GM12878 (cell line): ENCODE measurements at regions not wholly inside any gene's neighbourhood (a gene's known extent, or its start where the extent isn't known, plus 50 kb on each side); places are given as distances from the start of the nearest gene placed in this dataset.

Experiments
- ATAC-seq: fragments of 200-7000 bp; cut with Tn5 transposase; 3 replicates; pipeline ENCODE4 v1.9.1; 2020; ENCODE audit warnings: mild to moderate bottlenecking, moderate library complexity
- BruUV-seq: library from RNA; stranded (reverse); fragments of 400-500 nt; replicated peaks from 2 replicates; lab custom pipeline; 2021; lab: Mats Ljungman, UMichigan
- CTCF ChIA-PET: fragments of 300-600 bp; sonication (Branson Sonifier 250); formaldehyde crosslinking; extraction: SDS; loops from one replicate; lab custom pipeline; 2021; ENCODE audit warnings: inconsistent platforms; lab: Yijun Ruan, JAX
- POLR2A ChIA-PET: fragments of 350-600 bp; formaldehyde crosslinking; extraction: SDS; loops from one replicate; lab custom pipeline; 2021; ENCODE audit warnings: inconsistent platforms; lab: Charles Lee
- RAD21 ChIA-PET: fragments of 300-600 bp; sonication (Branson Sonifier 250); formaldehyde crosslinking; loops from one replicate; lab custom pipeline; 2023; ENCODE audit warnings: antibody characterized with exemption; ENCODE audit not compliant: unreplicated experiment; lab: Charles Lee
- SMC1A ChIA-PET: fragments of 300-600 bp; sonication (Branson Sonifier 250); formaldehyde crosslinking; loops from one replicate; lab custom pipeline; 2023; ENCODE audit not compliant: unreplicated experiment, uncharacterized antibody; lab: Charles Lee
- DNase-seq: peaks from one replicate; pipeline ENCODE4 v3.0.0-alpha.2; 2011; ENCODE audit warnings: low read depth, low spot score
- FAIRE-seq: peaks from 3 replicates; lab custom pipeline; 2011; peaks lifted over from hg19 to GRCh38; lab: Jason Lieb, UNC
- H2AFZ ChIP-seq: 2 replicates; pipeline ENCODE4 v1.6.0; 2011; ENCODE audit warnings: low read depth, low read length, control low read depth; ENCODE audit not compliant: control insufficient read depth
- H3K27ac ChIP-seq: 2 replicates; pipeline ENCODE4 v1.5.1; 2011; ENCODE audit warnings: control low read depth; ENCODE audit not compliant: control insufficient read depth, insufficient read depth
- H3K27me3 ChIP-seq, 2 experiments: replicated peaks in 1 of 2; 2 replicates each; pipeline versions ENCODE4 v1.6.0 to v1.6.1; 2011; ENCODE audit warnings: low read length in 1 of 2; ENCODE audit not compliant: control insufficient read depth in 2 of 2, insufficient read depth in 2 of 2
- H3K36me3 ChIP-seq, 2 experiments: 2 replicates each; pipeline ENCODE4 v1.5.1; 2011; ENCODE audit warnings: low read length in 1 of 2; ENCODE audit not compliant: control insufficient read depth in 2 of 2, insufficient read depth in 2 of 2
- H3K4me1 ChIP-seq: 2 replicates; pipeline ENCODE4 v1.6.1; 2011; ENCODE audit warnings: mild to moderate bottlenecking, low read length, moderate library complexity, mixed read lengths; ENCODE audit not compliant: control insufficient read depth, insufficient read depth
- H3K4me2 ChIP-seq: 2 replicates; pipeline ENCODE4 v1.6.0; 2011; ENCODE audit warnings: control low read depth; ENCODE audit not compliant: control insufficient read depth, insufficient read depth
- H3K4me3 ChIP-seq: fragments of 200-600 bp; sonication (generic); 2 replicates; pipeline ENCODE4 v1.5.1; 2016
- H3K79me2 ChIP-seq: 2 replicates; pipeline ENCODE4 v1.6.0; 2011; ENCODE audit warnings: low read length; ENCODE audit not compliant: control insufficient read depth, insufficient read depth
- H3K9ac ChIP-seq: 2 replicates; pipeline ENCODE4 v1.8.0; 2011; ENCODE audit warnings: low read length, control low read depth, mixed read lengths; ENCODE audit not compliant: control insufficient read depth, insufficient read depth
- H3K9me3 ChIP-seq: replicated peaks from 3 replicates; pipeline ENCODE4 v1.5.1; 2011; ENCODE audit warnings: mild to moderate bottlenecking, low read length; ENCODE audit not compliant: control insufficient read depth, insufficient read depth
- H4K20me1 ChIP-seq: 2 replicates; pipeline ENCODE4 v1.6.0; 2011; ENCODE audit not compliant: control insufficient read depth, insufficient read depth
- BCL11A ChIP-seq: IDR thresholded peaks from 2 replicates; pipeline ENCODE4 v1.6.1; 2011; ENCODE audit warnings: low read depth, low read length
- CREM ChIP-seq: IDR thresholded peaks from 2 replicates; pipeline ENCODE4 v1.6.1; 2014; ENCODE audit warnings: antibody characterized with exemption, low read depth
- ESRRA ChIP-seq: IDR thresholded peaks from 2 replicates; pipeline ENCODE4 v1.6.1; 2012; ENCODE audit warnings: mild to moderate bottlenecking, low read length, improper control_type of control experiment
- GATAD2B ChIP-seq: fragments of 450-650 bp; conservative IDR thresholded peaks from 2 replicates; pipeline ENCODE4 v1.6.1; 2017; ENCODE audit warnings: low read depth, mild to moderate bottlenecking, moderate library complexity
- HCFC1 ChIP-seq: fragments of 150-350 bp; IDR thresholded peaks from 2 replicates; pipeline ENCODE4 v1.6.1; 2014; ENCODE audit warnings: low read length
- MEF2B ChIP-seq: fragments of 450-650 bp; IDR thresholded peaks from 2 replicates; pipeline ENCODE4 v1.6.1; 2018; ENCODE audit warnings: mild to moderate bottlenecking, moderate library complexity; ENCODE audit not compliant: partially characterized antibody, poor library complexity, severe bottlenecking
- PML ChIP-seq: IDR thresholded peaks from 2 replicates; pipeline ENCODE4 v1.6.1; 2012; ENCODE audit warnings: low read length, inconsistent platforms
- POLR2AphosphoS5 ChIP-seq: IDR thresholded peaks from 2 replicates; pipeline ENCODE4 v1.6.1; 2011; ENCODE audit warnings: mild to moderate bottlenecking, low read length, inconsistent platforms
- RBBP5 ChIP-seq: fragments of 200-600 bp; sonication (generic); conservative IDR thresholded peaks from 2 replicates; pipeline ENCODE4 v1.6.1; 2016
- SP1 ChIP-seq: IDR thresholded peaks from one replicate; pipeline ENCODE4 v1.6.1; 2011; ENCODE audit warnings: low read depth, low read length
- SPI1 ChIP-seq: IDR thresholded peaks from 2 replicates; pipeline ENCODE4 v1.6.1; 2011; ENCODE audit warnings: low read depth, mild to moderate bottlenecking, low read length, moderate library complexity, borderline replicate concordance; ENCODE audit not compliant: insufficient read depth
- YY1 ChIP-seq: IDR thresholded peaks from 2 replicates; pipeline ENCODE4 v1.6.1; 2011; ENCODE audit warnings: low read depth, mild to moderate bottlenecking, low read length
- ZNF622 ChIP-seq: fragments of 450-650 bp; IDR thresholded peaks from 2 replicates; pipeline ENCODE4 v1.6.1; 2017; ENCODE audit warnings: mild to moderate bottlenecking, inconsistent platforms
- WGBS: methylation state at CpG from one replicate; pipeline ENCODE4 v1.1.6; 2016; ENCODE audit warnings: low lambda C conversion rate; ENCODE audit not compliant: insufficient replicate concordance, insufficient coverage; ENCODE audit errors: missing lambda C conversion rate; 5-methylcytosine and 5-hydroxymethylcytosine counted together
- in situ Hi-C: fragments of 300-500 bp; cut with MboI; formaldehyde crosslinking; loops from 9 replicates; pipeline ENCODE4 v1.14.3; 2018; ENCODE audit warnings: mixed read lengths
- intact Hi-C: fragments of 100-400 bp; cut with micrococcal nuclease; formaldehyde crosslinking; loops from one replicate; pipeline ENCODE4 v1.14.2; 2022; ENCODE audit not compliant: unreplicated experiment
- TF ChIP-seq, protein P1 (sequence below): fragments of 450-650 bp; formaldehyde crosslinking; IDR thresholded peaks from 2 replicates; pipeline ENCODE4 v1.5.0; 2022; ENCODE audit warnings: mild to moderate bottlenecking, missing genetic modification characterization
- TF ChIP-seq, protein P2 (sequence below): fragments of 450-650 bp; IDR thresholded peaks from 2 replicates; pipeline ENCODE4 v1.6.1; 2014; ENCODE audit warnings: mild to moderate bottlenecking
- TF ChIP-seq, protein P3 (sequence below): IDR thresholded peaks from 2 replicates; pipeline ENCODE4 v1.6.1; 2011; ENCODE audit warnings: borderline replicate concordance, low read depth, mild to moderate bottlenecking, moderate library complexity, low read length; ENCODE audit not compliant: insufficient read depth, poor library complexity, severe bottlenecking

DNA sequence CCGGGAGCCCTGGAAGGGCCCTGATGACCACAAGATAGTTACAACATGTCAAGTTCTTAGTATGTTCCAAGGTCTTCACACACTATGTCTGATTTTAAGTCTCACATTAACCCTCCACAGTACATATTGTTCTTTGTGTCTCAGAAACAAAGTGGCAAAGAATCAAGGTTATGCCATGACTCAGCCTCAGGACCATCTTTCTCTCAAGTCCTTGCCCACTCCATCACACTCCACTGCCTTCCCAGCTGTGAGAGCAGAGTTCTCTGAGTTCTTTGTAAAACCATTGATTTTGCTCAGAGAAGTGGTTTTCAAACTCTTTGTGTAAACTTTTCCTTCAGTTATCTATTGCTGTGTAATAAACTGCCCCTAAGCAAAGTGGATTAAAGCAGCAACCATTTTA, 67.9 kb upstream of the C3orf80 start:
- SMC1A ChIA-PET = no interaction called here
- Histone ChIP-seq H3K9ac (no peak overlapping the region), H3K36me3 (no peaks in the 10 kb centered on the region), H3K27ac (no peak overlapping the region), H3K27me3 (no peaks in the 10 kb centered on the region), H4K20me1 (no peaks in the 10 kb centered on the region), H3K79me2 (no peaks in the 10 kb centered on the region), H3K9me3 (no peaks in the 10 kb centered on the region), H3K4me1 (no peaks in the 10 kb centered on the region), H2AFZ (no peak overlapping the region), H3K4me3 (no peak overlapping the region), H3K4me2 (no peak overlapping the region)
- BruUV-seq = no TSS peak
- CTCF ChIA-PET = no interaction called here
- 0% methylated on average over 1 of the region's 1 CpG for WGBS
- ATAC-seq = no peak
- no peak for FAIRE-seq
- RAD21 ChIA-PET = no interaction called here
- DNase-seq = no peak
- intact Hi-C loops (no loop called here), in situ Hi-C loops (no loop called here)
- POLR2A ChIA-PET = no interaction called here
- no peak for TF ChIP-seq MEF2B
- no peak for TF ChIP-seq ESRRA
- no peak for TF ChIP-seq POLR2AphosphoS5
- TF ChIP-seq HCFC1 = no peak
- TF ChIP-seq GATAD2B = no peak
- no peak for TF ChIP-seq BCL11A
- TF ChIP-seq ZNF622 = no peak
- no peak for TF ChIP-seq YY1
- no peak for TF ChIP-seq RBBP5
- TF ChIP-seq PML = no peak
- TF ChIP-seq SP1 = no peak
- TF ChIP-seq, protein P1, sequence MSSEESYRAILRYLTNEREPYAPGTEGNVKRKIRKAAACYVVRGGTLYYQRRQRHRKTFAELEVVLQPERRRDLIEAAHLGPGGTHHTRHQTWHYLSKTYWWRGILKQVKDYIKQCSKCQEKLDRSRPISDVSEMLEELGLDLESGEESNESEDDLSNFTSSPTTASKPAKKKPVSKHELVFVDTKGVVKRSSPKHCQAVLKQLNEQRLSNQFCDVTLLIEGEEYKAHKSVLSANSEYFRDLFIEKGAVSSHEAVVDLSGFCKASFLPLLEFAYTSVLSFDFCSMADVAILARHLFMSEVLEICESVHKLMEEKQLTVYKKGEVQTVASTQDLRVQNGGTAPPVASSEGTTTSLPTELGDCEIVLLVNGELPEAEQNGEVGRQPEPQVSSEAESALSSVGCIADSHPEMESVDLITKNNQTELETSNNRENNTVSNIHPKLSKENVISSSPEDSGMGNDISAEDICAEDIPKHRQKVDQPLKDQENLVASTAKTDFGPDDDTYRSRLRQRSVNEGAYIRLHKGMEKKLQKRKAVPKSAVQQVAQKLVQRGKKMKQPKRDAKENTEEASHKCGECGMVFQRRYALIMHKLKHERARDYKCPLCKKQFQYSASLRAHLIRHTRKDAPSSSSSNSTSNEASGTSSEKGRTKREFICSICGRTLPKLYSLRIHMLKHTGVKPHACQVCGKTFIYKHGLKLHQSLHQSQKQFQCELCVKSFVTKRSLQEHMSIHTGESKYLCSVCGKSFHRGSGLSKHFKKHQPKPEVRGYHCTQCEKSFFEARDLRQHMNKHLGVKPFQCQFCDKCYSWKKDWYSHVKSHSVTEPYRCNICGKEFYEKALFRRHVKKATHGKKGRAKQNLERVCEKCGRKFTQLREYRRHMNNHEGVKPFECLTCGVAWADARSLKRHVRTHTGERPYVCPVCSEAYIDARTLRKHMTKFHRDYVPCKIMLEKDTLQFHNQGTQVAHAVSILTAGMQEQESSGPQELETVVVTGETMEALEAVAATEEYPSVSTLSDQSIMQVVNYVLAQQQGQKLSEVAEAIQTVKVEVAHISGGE (CRISPR knock-in tag) = no peak
- TF ChIP-seq, protein P2, sequence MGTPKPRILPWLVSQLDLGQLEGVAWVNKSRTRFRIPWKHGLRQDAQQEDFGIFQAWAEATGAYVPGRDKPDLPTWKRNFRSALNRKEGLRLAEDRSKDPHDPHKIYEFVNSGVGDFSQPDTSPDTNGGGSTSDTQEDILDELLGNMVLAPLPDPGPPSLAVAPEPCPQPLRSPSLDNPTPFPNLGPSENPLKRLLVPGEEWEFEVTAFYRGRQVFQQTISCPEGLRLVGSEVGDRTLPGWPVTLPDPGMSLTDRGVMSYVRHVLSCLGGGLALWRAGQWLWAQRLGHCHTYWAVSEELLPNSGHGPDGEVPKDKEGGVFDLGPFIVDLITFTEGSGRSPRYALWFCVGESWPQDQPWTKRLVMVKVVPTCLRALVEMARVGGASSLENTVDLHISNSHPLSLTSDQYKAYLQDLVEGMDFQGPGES = no peak
- TF ChIP-seq, protein P3, sequence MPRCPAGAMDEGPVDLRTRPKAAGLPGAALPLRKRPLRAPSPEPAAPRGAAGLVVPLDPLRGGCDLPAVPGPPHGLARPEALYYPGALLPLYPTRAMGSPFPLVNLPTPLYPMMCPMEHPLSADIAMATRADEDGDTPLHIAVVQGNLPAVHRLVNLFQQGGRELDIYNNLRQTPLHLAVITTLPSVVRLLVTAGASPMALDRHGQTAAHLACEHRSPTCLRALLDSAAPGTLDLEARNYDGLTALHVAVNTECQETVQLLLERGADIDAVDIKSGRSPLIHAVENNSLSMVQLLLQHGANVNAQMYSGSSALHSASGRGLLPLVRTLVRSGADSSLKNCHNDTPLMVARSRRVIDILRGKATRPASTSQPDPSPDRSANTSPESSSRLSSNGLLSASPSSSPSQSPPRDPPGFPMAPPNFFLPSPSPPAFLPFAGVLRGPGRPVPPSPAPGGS = no peak
- no peak for TF ChIP-seq SPI1
- no peak for TF ChIP-seq CREM
